NAMALWA (cell line): ENCODE measurements at regions not wholly inside any gene's neighbourhood (a gene's known extent, or its start where the extent isn't known, plus 50 kb on each side); places are given as distances from the start of the nearest gene placed in this dataset.

Experiments
- DNase-seq: peaks from one replicate; pipeline ENCODE4 v3.0.0-alpha.2; 2015; ENCODE audit warnings: low spot score

DNA sequence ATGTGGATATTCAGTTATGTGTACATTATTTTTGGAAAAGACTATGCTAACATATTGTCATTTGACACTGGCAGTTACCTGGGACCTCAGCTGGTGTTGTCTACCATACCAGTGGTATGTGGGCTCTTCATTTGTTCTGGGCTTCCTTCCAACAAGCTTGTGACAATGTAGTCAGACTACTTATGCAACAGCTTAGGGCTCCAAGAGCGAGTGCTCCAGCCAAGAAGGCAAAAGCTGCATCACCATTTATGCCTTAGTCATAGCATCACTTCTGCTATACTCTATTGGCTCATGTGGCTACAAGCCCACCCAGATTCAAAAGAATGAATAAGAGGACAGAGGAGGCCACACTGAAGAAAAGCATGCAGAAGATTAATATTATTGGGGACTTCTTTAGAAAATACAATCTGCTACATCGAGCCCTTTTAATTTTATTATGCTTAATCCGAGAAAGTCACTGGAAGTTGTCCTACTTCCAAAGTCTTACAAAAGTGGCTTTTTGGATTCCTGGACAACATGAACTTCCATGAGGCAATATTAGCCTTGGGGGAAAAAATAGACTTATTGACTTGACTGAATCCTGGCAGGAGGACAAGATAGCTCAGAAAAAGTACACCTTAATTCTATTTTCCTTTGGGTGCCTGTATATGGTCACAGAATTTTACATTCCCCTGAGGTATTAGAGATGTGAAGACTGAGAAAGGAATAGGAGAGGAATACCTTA is 529.4 kb upstream of the HTR2A start:
- no peak for DNase-seq

DNA sequence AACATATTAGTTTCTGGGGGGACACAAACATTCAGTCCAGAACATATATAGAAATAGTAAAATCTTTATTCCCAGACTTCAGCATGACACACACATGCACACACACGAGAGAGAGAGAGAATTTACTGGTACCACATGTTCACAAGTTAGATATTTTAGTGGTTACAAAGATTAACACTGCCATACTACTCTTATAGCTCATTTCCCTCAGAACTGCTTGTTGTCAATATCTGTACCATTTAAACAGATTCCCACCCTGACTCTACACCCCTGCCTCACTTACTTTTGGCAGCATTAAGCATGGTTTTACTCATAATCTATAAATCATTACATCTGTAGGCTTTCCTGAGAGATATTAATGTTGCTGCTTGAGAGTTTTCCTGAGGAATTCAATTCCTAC is 524.7 kb upstream of the HTR2A start:
- DNase-seq = no peak

GRCh38 chr13:47420568-47420967 is 523.7 kb upstream of the HTR2A start:
- DNase-seq = no peak

- DNase-seq = no peak
Observed at GRCh38 chr13:47420020-47420419, 523.2 kb upstream of the HTR2A start.

DNA sequence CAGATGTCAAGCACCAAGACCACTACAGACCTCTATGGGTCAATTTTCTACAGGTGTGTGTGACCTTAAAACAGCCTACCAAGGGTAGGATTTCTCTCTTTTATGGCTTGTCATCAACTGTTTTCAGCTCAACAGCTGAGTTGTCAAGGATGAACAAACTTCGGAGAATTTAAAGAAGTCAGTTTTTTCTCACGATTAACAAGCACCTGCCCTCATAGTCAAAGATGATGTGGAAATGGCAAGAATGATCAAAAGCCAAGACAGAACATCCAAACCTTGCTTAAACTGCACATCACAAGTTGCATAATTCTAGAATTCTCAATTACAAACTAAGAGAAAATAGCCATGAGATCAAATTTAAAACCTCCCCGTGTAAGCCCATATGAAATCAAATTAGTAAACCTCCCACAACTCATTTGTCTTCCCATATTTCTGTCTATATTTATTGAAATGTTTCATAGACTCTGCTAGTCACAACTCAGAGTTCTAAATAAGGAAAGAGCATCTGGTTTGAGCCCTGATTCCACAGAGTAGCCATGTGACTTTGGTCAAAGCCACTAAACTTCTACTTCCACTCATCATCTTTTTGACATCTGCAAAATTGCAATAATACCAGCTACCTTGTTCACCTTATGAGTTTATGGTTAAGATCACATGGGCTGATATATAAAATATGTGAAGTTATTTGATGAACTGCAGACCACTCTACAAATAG is 521.5 kb upstream of the HTR2A start:
- no peak for DNase-seq

DNA sequence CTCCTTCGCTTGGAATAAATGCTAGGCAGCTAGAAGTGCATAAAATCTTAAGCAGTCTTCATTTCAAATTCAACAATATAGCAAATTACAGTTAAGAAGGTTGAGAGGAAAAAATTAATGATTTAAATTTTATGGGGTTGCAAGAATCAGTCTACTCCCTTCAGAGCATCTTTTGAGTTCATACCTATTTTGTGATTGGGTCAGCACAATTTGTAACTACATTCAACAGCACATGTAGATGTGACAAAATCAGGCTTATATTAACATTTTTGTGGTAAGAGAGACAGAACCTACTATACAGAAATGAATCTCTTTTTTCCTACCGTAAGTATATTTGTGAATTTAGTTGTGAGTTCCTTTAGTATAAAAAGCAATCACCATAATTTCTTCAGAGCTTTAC is 520.6 kb upstream of the HTR2A start:
- no peak for DNase-seq

DNA sequence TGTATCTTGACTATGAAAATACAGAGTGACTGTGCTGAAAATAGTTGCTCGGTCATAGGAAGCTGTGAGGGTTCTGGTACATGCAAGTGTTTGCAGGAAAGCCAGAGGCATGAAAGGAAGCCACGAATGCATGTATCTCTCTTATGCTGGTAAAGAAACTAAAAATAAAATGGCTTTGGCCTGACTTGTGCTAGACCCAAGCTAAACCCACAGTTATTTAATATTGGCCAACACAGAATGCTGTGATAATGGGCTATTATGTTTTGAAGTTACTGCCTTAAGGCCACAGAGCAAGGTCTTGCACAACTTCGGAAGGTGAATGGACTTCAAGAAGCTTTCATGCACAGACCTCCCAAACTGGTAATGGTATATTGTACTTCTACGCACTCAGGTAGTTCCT is 518.2 kb upstream of the HTR2A start:
- DNase-seq = no peak

GRCh38 chr13:47413526-47413925 is 516.7 kb upstream of the HTR2A start:
- DNase-seq = no peak

DNA sequence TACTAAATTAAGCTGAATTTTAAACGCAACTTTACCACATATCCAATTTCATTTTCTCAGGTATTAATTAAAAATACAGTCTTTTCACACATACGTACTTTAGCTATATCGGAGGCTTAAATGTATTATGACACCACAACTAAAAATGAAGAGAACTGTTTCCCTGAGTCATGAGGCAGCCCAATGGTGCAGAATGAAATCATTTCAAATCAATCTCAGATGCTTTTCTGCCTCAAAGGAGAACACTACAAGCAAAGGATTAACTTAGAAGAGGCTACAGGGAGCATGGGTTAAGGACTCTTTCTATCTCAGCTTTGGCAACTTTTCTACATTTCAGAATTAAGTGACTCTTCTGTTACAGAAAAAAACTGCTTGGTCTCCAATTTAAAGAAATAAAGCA is 516.3 kb upstream of the HTR2A start:
- no peak for DNase-seq

DNA sequence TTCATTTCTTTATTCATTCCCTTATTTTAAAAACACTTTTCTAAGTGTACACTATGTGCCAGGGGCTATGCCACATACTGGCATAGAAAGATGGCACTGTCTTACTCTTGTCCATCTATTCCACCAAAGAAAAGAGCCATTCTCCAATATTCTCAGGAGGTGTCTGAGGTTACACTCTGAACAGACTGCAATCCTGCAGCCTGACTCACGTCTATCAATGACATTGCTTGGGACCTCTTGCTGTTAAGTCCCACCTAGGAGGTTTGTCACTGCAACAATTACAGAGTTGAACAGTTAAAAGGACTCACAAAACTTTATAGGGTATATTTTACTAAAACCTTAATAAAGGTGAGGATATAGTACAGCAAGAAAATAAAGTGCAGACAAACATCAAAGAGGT is 512.9 kb upstream of the HTR2A start:
- DNase-seq = no peak

GRCh38 chr13:47408546-47409319 is 511.9 kb upstream of the HTR2A start:
- DNase-seq = no peak

DNA sequence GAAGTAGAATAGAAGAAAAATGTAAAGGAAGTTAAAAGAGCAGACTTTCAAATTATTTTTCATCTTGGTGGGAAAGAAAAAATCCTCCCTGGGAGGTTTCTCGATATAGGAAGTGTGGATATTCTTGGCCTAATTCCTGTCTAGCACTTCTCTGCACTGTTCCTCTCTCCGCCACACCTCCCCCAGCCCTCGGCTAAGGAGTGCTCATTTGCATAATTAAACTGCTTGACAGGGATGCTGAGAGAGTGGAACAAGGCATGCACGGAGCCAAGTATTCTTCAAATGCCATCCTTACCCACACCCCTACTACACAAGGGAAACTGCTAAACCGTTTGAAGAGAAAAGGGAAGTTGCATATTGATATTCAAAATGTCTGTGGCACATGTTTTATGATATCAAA is 511.0 kb upstream of the HTR2A start:
- peak; percentile 1 for DNase-seq

- no peak for DNase-seq
Observed at GRCh38 chr13:47399599-47399998, 502.7 kb upstream of the HTR2A start.

- no peak for DNase-seq
Observed at GRCh38 chr13:47397739-47398138, 500.9 kb upstream of the HTR2A start.

DNA sequence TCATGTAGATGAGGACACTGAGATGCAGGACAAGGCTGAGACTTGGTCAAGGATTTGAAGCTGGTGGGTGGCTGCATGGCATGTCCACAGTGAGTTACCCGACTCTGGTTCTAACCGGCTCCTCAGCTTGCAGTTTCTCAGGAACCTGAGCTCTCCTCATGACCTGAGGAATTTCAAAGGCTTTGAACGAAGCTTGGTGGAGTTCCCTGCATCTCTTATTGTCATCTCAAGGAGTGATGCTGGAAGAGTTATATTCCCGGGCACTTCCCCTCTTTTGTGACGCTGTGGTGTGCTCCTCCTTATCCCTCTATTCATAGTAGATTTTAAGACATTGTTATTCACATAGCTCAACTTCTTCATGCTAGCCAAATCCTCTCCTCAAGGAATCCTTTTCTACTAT is 500.1 kb upstream of the HTR2A start:
- DNase-seq = no peak

- no peak for DNase-seq
Observed at GRCh38 chr13:47374741-47375140, 477.9 kb upstream of the HTR2A start.

DNA sequence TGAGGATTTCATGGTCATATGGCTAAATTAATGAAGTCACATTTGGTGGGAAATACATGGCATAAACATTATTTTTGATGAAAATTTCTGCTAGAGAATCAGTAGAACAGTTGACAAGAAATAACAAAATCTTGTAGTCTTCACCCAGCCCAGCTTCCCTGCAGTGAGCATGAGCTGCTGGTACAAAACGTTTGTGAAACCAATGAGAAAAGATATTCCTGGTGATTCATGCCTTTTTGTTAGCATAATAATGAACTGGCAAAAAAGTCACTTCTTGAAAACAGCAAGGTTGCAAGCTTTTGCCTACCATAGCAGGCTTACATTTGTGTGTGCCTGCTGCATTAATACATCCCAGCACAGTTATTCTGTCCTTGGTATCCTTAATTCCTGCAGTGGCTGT is 475.9 kb upstream of the HTR2A start:
- no peak for DNase-seq

GRCh38 chr13:47351798-47352197 is 454.9 kb upstream of the HTR2A start:
- DNase-seq = no peak

- no peak for DNase-seq
Observed at GRCh38 chr13:47350334-47351124, 453.7 kb upstream of the HTR2A start.

DNA sequence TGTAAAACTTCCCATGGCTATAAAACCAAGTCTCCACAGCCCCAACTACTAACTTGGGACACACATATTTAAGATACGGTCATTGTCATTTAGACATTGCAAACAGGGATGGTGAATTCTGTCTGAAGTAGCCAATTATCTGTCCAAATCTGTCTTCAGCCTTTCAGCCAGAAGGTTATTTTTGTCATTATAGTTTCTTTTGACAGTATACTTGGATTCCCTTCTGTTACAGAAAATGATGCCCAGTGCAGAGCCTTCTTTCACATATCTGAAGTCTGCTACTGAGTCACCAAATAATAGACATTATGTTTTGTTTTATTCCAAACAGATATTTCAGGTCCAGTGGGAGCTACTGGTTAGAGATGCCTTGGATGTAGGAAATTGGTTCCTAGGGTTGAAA is 452.4 kb upstream of the HTR2A start:
- DNase-seq = no peak

GRCh38 chr13:47337781-47338507 is 441.1 kb upstream of the HTR2A start:
- DNase-seq = no peak

DNA sequence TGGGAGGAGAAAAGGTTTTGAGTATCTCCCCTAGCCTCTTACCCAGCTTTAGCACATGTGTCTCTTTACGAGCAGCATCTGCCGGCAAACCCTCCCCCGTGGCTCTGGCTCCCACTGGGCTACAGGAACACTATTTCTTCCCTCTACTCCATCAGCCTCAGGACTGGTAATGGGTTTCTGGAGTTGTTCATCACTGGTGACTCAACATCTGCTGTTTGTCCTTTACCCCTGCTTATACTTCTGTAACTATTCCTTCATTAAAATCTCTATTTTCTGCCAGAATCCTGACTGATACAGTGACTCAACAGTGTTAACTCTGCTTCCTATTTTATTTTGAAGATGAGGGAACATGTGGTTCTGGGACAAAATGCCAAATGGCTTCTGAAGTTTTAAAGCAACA is 437.3 kb upstream of the HTR2A start:
- DNase-seq = no peak
